Breast epithelium (tissue), 4 donors: ENCODE measurements at regions not wholly inside any gene's neighbourhood (a gene's known extent, or its start where the extent isn't known, plus 50 kb on each side); places are given as distances from the start of the nearest gene placed in this dataset.

Experiments used
- DNase-seq, 2 donors: peaks; one replicate each; pipeline ENCODE4 v3.0.0-alpha.2; 2019; ENCODE audit warnings: low spot score in 2 of 2
- H3K27ac ChIP-seq, 2 donors: fragments of 200-600 bp; sonication (generic) in 1 of 2; one replicate each; pipeline ENCODE4 v1.5.1; 2016 to 2019; ENCODE audit warnings: mild to moderate bottlenecking in 1 of 2
- H3K27me3 ChIP-seq, 2 donors: fragments of 200-600 bp; sonication (generic) in 1 of 2; one replicate each; pipeline versions ENCODE4 v1.5.1 to v1.6.0; 2017 to 2019; ENCODE audit warnings: control low read depth in 1 of 2, mild to moderate bottlenecking in 1 of 2
- H3K36me3 ChIP-seq: fragments of 200-600 bp; one replicate; pipeline ENCODE4 v1.5.1; 2019
- H3K4me1 ChIP-seq, 2 donors: fragments of 200-600 bp; sonication (generic); one replicate each; pipeline ENCODE4 v1.5.1; 2016 to 2019; ENCODE audit warnings: control low read depth in 1 of 2
- H3K4me3 ChIP-seq, 3 donors: fragments of 200-600 bp; sonication (generic); 1 replicate in 2 of 3; 2 replicates in 1 of 3; pipeline ENCODE4 v1.5.1; 2016 to 2019; ENCODE audit warnings: mild to moderate bottlenecking in 3 of 3, moderate library complexity in 2 of 3
- H3K9me3 ChIP-seq, 2 donors: fragments of 200-600 bp; sonication (generic) in 1 of 2; one replicate each; pipeline ENCODE4 v1.5.1; 2016 to 2019; ENCODE audit warnings: control low read depth in 1 of 2
- CTCF ChIP-seq, 3 donors: fragments of 450-650 bp; IDR thresholded peaks; one replicate each; pipeline ENCODE4 v1.5.1; 2016 to 2017; ENCODE audit warnings: antibody characterized with exemption in 3 of 3, mild to moderate bottlenecking in 3 of 3, moderate library complexity in 3 of 3
- POLR2A ChIP-seq: fragments of 450-650 bp; IDR thresholded peaks from one replicate; pipeline ENCODE4 v1.6.1; 2016; ENCODE audit warnings: antibody characterized with exemption, mild to moderate bottlenecking, moderate library complexity
- POLR2AphosphoS5 ChIP-seq, 3 donors: sonication (generic); formaldehyde crosslinking; IDR thresholded peaks; one replicate each; pipeline ENCODE4 v1.6.1; 2017; ENCODE audit warnings: antibody characterized with exemption in 3 of 3
- intact Hi-C: fragments of 100-400 bp; cut with DNase I; formaldehyde crosslinking; loops from one replicate; pipeline ENCODE4 v1.15.1; 2023; ENCODE audit warnings: low total_unique reads

GRCh38 chr6:50463931-50464330 lies 249.4 kb upstream of the TFAP2D start:
- H3K9me3 ChIP-seq, result no peaks in the 10 kb centered on the region
- no peak for DNase-seq
- H3K27me3 ChIP-seq, result no peaks in the 10 kb centered on the region
- no peak overlapping the region for H3K27ac ChIP-seq
- intact Hi-C loops, result no loop called here
- H3K4me3 ChIP-seq, result no peak overlapping the region
- no peaks in the 10 kb centered on the region for H3K4me1 ChIP-seq
- no peaks in the 10 kb centered on the region for H3K36me3 ChIP-seq
- TF ChIP-seq CTCF (IDR thresholded peaks at IDR 0.05) (no peak), POLR2A (no peak), POLR2AphosphoS5 (IDR thresholded peaks at IDR 0.05) (no peak)

DNA sequence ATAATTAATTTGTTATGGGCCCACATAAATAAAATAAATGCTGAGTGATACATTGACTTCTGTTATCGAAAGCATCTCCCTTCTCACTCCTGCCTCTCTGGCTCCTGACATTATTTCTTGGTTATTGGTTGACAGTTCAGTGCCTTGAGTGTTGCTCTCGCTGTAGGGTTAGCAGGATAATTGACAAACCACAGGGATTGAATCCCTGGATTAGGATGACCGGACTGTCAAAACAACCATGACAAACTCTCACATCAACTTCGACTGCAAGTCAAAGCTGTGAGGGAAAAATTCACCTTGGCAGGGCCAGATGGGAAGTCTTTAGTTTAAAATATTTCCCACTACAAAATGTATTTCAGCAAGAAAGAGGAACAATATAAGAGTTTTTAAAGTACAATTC lies 245.4 kb upstream of the TFAP2D start:
- H3K4me1 ChIP-seq, result no peaks in the 10 kb centered on the region
- DNase-seq, result no peak
- intact Hi-C loops, result no loop called here
- no peak for TF ChIP-seq POLR2AphosphoS5 (IDR thresholded peaks at IDR 0.05)
- H3K27me3 ChIP-seq, result no peaks in the 10 kb centered on the region
- no peak overlapping the region for H3K4me3 ChIP-seq
- H3K27ac ChIP-seq, result no peak overlapping the region
- no peaks in the 10 kb centered on the region for H3K9me3 ChIP-seq
- no peaks in the 10 kb centered on the region for H3K36me3 ChIP-seq

- no peaks in the 10 kb centered on the region for H3K36me3 ChIP-seq
- H3K27me3 ChIP-seq, result no peaks in the 10 kb centered on the region
- no peaks in the 10 kb centered on the region for H3K4me1 ChIP-seq
- intact Hi-C loops, result no loop called here
- no peak overlapping the region for H3K27ac ChIP-seq
- H3K4me3 ChIP-seq, result no peak overlapping the region
- no peaks in the 10 kb centered on the region for H3K9me3 ChIP-seq
- DNase-seq, result no peak
- no peak for TF ChIP-seq CTCF (IDR thresholded peaks at IDR 0.05)
- TF ChIP-seq POLR2A, result no peak
- TF ChIP-seq POLR2AphosphoS5 (IDR thresholded peaks at IDR 0.05), result no peak
Observed at GRCh38 chr6:50471041-50471440, 242.3 kb upstream of the TFAP2D start.

- intact Hi-C loops, result no loop called here
- no peaks in the 10 kb centered on the region for H3K4me1 ChIP-seq
- H3K9me3 ChIP-seq, result no peaks in the 10 kb centered on the region
- no peak overlapping the region for H3K27ac ChIP-seq
- no peaks in the 10 kb centered on the region for H3K27me3 ChIP-seq
- no peaks in the 10 kb centered on the region for H3K36me3 ChIP-seq
- no peak for TF ChIP-seq POLR2AphosphoS5 (IDR thresholded peaks at IDR 0.05)
- no peak for TF ChIP-seq CTCF (IDR thresholded peaks at IDR 0.05)
- TF ChIP-seq POLR2A, result no peak
- no peak overlapping the region for H3K4me3 ChIP-seq
- no peak for DNase-seq
Observed at GRCh38 chr6:50510361-50510760, 203.0 kb upstream of the TFAP2D start.

GRCh38 chr6:50520326-50521266 lies 192.7 kb upstream of the TFAP2D start:
- TF ChIP-seq CTCF (IDR thresholded peaks at IDR 0.05), result no peak
- TF ChIP-seq POLR2AphosphoS5 (IDR thresholded peaks at IDR 0.05), result no peak
- TF ChIP-seq POLR2A, result no peak
- no peaks in the 10 kb centered on the region for H3K36me3 ChIP-seq
- no peak for DNase-seq
- H3K27ac ChIP-seq, result no peak overlapping the region
- no peaks in the 10 kb centered on the region for H3K4me1 ChIP-seq
- H3K9me3 ChIP-seq, result no peaks in the 10 kb centered on the region
- no peak overlapping the region for H3K4me3 ChIP-seq
- no peaks in the 10 kb centered on the region for H3K27me3 ChIP-seq
- intact Hi-C loops, result no loop called here
